ENCODE measurements at regions not wholly inside any gene's neighbourhood (a gene's known extent, or its start where the extent isn't known, plus 50 kb on each side); places are given as distances from the start of the nearest gene placed in this dataset.

DNA sequence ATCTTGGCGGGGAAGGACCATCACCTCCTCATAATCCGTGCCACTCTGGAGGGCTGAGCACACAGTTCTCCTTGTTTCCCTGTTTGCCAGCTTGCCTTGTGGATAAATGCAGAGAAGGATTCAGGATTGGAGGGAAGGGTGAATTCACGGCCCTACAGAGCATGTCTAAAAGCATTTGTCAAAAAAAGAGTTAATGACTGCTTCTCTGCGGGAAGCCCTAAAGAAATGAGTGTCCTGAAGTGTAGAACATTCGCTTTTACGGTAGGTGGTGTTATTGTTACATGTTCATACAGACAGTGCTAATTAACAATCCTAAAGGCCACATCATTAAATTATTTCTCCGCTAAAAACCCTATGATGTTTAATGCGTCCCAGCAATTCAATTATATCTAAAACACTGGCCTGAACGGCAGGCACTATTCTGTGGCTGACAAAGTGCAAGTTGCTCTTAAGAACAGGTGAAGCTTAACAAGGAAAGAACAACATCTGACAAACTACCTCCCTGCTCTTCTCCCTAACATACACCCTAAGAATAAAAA lies 112.3 kb upstream of the NFIA start:
- Histone ChIP-seq H3K4me3 (IDR thresholded peaks at IDR 0.05; ENCODE audit: insufficient read depth, low read depth, low read length) (no peak overlapping the region), H3K36me3 (ENCODE audit: insufficient read depth) (no peaks in the 10 kb centered on the region), H3K4me2 (no peak overlapping the region), H3K27me3 (ENCODE audit: insufficient read depth, low read depth) (no peaks in the 10 kb centered on the region), H3K4me1 (ENCODE audit: low read depth, poor library complexity, severe bottlenecking) (no peaks in the 10 kb centered on the region), H3K9ac (no peak overlapping the region), H4K20me1 (ENCODE audit: insufficient read depth) (no peaks in the 10 kb centered on the region), H3K79me2 (ENCODE audit: insufficient read depth, low read depth) (no peaks in the 10 kb centered on the region), H3K27ac (no peak overlapping the region), H2AFZ (ENCODE audit: low read depth) (no peak overlapping the region)
- no peak for TF ChIP-seq CTCF (conservative IDR thresholded peaks at IDR 0.05; ENCODE audit: low read depth, low read length)

- TF ChIP-seq CTCF (conservative IDR thresholded peaks at IDR 0.05; ENCODE audit: low read depth, low read length) = no peak
- H3K36me3 ChIP-seq (ENCODE audit: insufficient read depth) = no peaks in the 10 kb centered on the region
Observed at GRCh38 chr1:60965280-60965854, 117.0 kb upstream of the NFIA start.

GRCh38 chr1:60963167-60963940 lies 119.0 kb upstream of the NFIA start:
- TF ChIP-seq CTCF (conservative IDR thresholded peaks at IDR 0.05; ENCODE audit: low read depth, low read length) = no peak
- H3K36me3 ChIP-seq (ENCODE audit: insufficient read depth) = no peaks in the 10 kb centered on the region
- H3K9ac ChIP-seq = no peak overlapping the region
- peak overlapping the region; percentile 36 for H3K4me2 ChIP-seq
- H3K4me3 ChIP-seq (IDR thresholded peaks at IDR 0.05; ENCODE audit: insufficient read depth, low read depth, low read length) = peak overlapping the region; percentile 18
- no peak overlapping the region for H2AFZ ChIP-seq (ENCODE audit: low read depth)
- no peaks in the 10 kb centered on the region for H3K79me2 ChIP-seq (ENCODE audit: insufficient read depth, low read depth)
- H4K20me1 ChIP-seq (ENCODE audit: insufficient read depth) = no peaks in the 10 kb centered on the region
- no peaks in the 10 kb centered on the region for H3K27me3 ChIP-seq (ENCODE audit: insufficient read depth, low read depth)
- H3K27ac ChIP-seq = peak overlapping the region; percentile 30; the same call in 1 of the 2 replicates
- H3K4me1 ChIP-seq (ENCODE audit: low read depth, poor library complexity, severe bottlenecking) = peaks cover 24% of the 10 kb centered on the region

More at GRCh38 chr1:60965280-60965854, 117.0 kb upstream of the NFIA start:
- Histone ChIP-seq H3K4me2 (no peak overlapping the region), H2AFZ (ENCODE audit: low read depth) (no peak overlapping the region), H3K4me1 (ENCODE audit: low read depth, poor library complexity, severe bottlenecking) (peaks cover 24% of the 10 kb centered on the region), H3K9ac (no peak overlapping the region), H3K4me3 (IDR thresholded peaks at IDR 0.05; ENCODE audit: insufficient read depth, low read depth, low read length) (no peak overlapping the region), H3K27me3 (ENCODE audit: insufficient read depth, low read depth) (no peaks in the 10 kb centered on the region), H4K20me1 (ENCODE audit: insufficient read depth) (no peaks in the 10 kb centered on the region), H3K27ac (no peak overlapping the region), H3K79me2 (ENCODE audit: insufficient read depth, low read depth) (no peaks in the 10 kb centered on the region)

DNA sequence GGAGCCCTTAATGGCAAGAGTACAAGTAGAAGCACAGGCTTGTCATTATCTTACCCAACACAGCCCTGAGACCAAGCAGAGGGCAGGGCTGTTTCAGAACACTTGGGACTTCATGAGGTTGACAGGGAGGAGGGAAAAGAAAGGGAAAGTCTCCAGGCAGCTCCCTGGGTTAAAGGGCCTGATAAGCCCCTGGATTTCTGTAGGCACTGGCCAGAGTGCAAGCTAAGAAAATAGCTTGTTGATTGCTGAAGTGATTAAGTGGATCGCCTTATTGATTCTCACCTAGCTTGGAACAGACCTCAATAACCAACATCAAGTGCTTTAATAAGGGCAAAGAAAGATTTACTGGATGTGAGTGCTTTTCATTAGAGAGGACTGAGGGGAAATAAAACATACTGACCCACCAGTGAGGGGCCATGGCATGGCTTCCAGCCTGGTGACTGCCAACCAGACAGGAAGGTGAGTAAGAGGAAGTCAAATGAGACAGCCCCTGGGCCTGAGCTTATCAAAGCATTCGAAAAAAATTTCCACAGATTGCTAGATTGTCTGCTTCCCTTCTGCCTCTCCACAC lies 121.4 kb upstream of the NFIA start:
- H3K4me1 ChIP-seq (ENCODE audit: low read depth, poor library complexity, severe bottlenecking) = peaks cover 24% of the 10 kb centered on the region
- H3K4me2 ChIP-seq = no peak overlapping the region
- no peaks in the 10 kb centered on the region for H3K79me2 ChIP-seq (ENCODE audit: insufficient read depth, low read depth)
- H3K36me3 ChIP-seq (ENCODE audit: insufficient read depth) = no peaks in the 10 kb centered on the region
- no peak overlapping the region for H2AFZ ChIP-seq (ENCODE audit: low read depth)
- H3K27me3 ChIP-seq (ENCODE audit: insufficient read depth, low read depth) = no peaks in the 10 kb centered on the region
- no peak for TF ChIP-seq CTCF (conservative IDR thresholded peaks at IDR 0.05; ENCODE audit: low read depth, low read length)
- no peak overlapping the region for H3K4me3 ChIP-seq (IDR thresholded peaks at IDR 0.05; ENCODE audit: insufficient read depth, low read depth, low read length)
- H3K27ac ChIP-seq = no peak overlapping the region
- H3K9ac ChIP-seq = no peak overlapping the region
- no peaks in the 10 kb centered on the region for H4K20me1 ChIP-seq (ENCODE audit: insufficient read depth)
